Tibial nerve (tissue), 3 donors: ENCODE measurements at regions not wholly inside any gene's neighbourhood (a gene's known extent, or its start where the extent isn't known, plus 50 kb on each side); places are given as distances from the start of the nearest gene placed in this dataset.

ENCODE experiments used
- POLR2A ChIP-seq, 2 donors: fragments of 450-650 bp; IDR thresholded peaks; one replicate each; pipeline ENCODE4 v1.6.1; 2017; ENCODE audit warnings: antibody characterized with exemption in 2 of 2, mild to moderate bottlenecking in 2 of 2, moderate library complexity in 2 of 2
- TF ChIP-seq, protein P1 (sequence below), 5 experiments: fragments of 200-600 bp in 3 of 5; fragments of 450-650 bp in 2 of 5; sonication (generic) in 3 of 5; IDR thresholded peaks; one replicate each; pipeline ENCODE4 v1.5.1; 2016 to 2019; ENCODE audit warnings: antibody characterized with exemption in 5 of 5, mild to moderate bottlenecking in 3 of 5, moderate library complexity in 2 of 5

- TF ChIP-seq, protein P1, sequence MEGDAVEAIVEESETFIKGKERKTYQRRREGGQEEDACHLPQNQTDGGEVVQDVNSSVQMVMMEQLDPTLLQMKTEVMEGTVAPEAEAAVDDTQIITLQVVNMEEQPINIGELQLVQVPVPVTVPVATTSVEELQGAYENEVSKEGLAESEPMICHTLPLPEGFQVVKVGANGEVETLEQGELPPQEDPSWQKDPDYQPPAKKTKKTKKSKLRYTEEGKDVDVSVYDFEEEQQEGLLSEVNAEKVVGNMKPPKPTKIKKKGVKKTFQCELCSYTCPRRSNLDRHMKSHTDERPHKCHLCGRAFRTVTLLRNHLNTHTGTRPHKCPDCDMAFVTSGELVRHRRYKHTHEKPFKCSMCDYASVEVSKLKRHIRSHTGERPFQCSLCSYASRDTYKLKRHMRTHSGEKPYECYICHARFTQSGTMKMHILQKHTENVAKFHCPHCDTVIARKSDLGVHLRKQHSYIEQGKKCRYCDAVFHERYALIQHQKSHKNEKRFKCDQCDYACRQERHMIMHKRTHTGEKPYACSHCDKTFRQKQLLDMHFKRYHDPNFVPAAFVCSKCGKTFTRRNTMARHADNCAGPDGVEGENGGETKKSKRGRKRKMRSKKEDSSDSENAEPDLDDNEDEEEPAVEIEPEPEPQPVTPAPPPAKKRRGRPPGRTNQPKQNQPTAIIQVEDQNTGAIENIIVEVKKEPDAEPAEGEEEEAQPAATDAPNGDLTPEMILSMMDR (IDR thresholded peaks at IDR 0.05): no peak
- no peak for TF ChIP-seq POLR2A (IDR thresholded peaks at IDR 0.05)
Measured at GRCh38 chr9:120212153-120212852, 367.7 kb downstream of the CDK5RAP2 start.
